Stimulated activated CD4-positive, alpha-beta T cell treated with anti-CD3 and anti-CD28 coated beads, Interleukin-4, amount 100 ng/mL, for 24 hours (primary cell): ENCODE measurements at regions not wholly inside any gene's neighbourhood (a gene's known extent, or its start where the extent isn't known, plus 50 kb on each side); places are given as distances from the start of the nearest gene placed in this dataset.
"Not testable (repeated sequence)": the region's sequence is repeated elsewhere in the genome, so short reads cannot be mapped to it uniquely, and the experiment has no call there.

Experiments used
- DNase-seq: peaks from one replicate; pipeline ENCODE4 v3.0.0-alpha.2; 2020

GRCh38 chr21:16124378-16125138 lies 394.8 kb downstream of the USP25 start:
- DNase-seq, result no peak

- DNase-seq, result no peak
These were observed 395.5 kb downstream of the USP25 start for GRCh38 chr21:16125274-16125673.

DNA sequence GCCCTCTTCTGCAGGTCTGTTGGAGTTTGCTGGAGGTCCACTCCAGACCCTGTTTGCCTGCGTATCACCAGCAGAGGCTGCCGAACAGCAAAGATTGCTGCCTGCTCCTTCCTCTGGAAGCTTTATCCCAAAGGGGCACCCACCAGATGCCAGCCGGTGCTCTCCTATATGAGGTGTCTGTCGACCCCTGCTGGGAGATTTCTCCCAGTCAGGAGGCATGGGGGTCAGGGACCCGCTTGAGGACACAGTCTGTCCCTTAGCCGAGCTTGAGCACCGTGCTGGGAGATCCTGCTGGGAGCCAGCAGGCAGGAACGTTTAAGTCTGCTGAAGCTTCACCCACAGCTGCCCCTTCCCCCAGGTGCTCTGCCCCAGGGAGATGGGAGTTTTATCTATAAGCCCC lies 402.7 kb downstream of the USP25 start:
- DNase-seq, result not testable (repeated sequence)

DNA sequence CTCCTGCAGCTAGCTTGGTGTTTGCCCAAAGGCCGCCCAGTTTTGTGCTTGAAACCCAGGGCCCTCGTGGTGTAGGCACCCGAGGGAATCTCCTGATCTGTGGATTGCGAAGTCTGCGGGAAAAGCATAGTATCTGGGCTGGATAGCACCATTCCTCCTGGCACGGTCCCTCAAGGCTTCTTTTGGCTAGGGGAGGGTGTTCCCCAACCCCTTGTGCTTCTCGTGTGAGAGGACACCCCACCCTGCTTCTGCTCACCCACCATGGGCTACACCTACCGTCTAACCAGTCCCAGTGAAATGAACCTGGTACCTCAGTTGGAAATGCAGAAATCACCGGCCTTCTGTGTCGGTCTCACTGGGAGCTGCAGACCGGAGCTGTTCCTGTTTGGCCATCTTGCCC lies 403.5 kb downstream of the USP25 start:
- no peak for DNase-seq

DNA sequence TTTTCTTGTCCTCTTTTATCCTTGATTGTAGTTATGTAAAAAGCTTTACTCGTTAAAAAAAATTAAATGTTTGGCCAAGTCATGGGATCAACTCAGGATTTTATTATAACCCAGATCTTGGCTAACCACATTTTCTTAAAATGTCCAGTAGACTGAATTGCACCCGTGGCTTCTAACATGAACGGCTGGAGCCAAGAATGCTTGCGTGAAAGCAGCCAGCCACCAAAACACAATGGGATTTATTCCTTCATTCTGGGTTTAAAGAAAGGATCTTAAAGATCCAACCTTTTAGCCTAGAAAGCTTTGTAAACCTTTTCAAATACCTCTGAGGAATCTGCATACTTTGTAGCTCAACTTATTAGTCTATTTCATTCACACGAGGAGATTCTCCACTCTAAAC lies 404.4 kb downstream of the USP25 start:
- no peak for DNase-seq

DNA sequence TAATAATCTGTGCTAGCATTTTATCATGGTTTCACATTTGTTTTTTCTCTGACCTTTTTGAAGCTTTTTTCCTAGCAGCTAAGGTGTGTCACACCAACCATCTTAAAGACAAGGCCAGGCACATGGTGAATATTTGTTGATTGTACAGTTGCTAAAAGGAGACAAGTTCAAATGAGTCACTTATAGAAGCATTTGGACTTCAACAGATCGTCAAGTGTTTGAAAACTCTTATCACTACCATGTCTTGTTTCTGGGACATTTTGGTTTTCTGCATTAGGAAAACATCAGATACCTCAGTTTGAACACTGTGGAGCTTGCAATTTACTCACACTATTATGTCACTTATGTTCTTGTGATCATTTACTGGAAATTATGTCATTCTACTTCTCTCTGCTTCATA lies 407.3 kb downstream of the USP25 start:
- DNase-seq, result no peak

DNA sequence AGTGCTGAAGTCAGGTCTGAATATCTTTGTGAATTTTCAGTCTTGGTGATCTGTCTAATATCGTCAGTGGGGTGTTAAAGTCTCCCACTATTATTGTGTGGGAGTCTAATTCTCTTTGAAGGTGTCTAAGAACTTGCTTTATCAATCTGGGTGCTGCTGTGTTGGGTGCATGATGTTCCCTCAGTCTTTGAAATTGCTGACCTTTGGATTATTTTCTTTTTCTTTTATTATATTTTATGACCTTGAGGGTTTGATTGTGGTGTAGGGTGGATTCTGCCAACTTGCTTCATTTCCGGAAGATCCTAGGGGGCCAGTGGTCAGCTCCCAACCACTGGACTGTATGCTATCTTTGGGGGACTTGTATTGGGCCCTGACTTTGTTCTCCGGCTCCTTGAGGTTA lies 415.3 kb downstream of the USP25 start:
- no peak for DNase-seq

DNA sequence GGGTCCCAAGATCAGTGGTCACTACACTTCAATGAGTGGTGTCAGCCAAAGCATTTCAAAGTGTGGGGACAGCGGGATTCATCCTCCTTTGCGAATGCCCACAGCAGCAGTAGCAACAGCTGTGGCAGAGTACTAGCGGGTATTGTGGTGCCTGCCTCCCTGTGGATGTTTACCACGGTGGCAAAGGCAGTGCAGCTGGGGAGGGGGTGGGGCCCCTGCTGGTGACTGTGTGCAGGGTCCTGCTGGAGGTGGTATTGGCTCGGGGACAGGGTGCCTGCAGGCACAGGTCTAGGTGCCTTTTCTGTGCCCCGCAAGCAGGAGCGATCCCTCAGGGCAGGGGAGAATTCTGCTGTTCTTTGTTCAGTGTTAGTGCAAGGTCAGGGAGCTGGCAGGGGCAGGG lies 415.7 kb downstream of the USP25 start:
- DNase-seq, result no peak

- no peak for DNase-seq
These were observed 424.5 kb downstream of the USP25 start for GRCh38 chr21:16154321-16154720.

DNA sequence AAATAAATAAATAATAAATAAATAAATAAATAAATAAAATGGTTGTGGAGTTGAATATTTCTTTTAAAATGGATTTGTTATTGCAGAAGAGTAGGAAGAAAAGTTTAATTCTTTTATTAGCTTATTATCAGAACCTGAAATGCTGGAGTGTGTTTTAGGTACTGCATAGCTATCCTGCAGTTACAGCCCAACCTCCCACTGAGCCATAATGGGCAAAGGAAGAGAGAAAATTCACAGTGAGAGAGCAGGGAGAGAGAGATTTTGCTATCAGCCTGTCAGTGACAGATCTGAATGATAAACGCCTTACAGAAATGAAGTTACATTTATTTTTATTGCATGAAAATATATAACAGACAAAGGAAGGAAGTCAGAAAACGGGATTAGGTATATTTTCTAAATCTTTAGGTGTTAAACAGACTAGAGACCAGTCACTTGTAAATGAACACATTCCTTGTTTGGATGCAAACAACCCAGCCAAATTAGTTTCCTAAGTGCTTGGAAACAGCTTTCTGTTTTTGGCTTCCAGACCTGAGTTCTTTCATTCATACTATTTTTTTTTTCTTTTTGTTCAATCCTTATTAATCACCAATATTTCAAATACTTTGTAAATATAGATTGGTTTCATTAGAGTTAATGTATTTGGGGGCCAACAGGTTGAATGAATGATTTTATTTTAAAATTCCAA lies 425.3 kb downstream of the USP25 start:
- DNase-seq, result no peak

DNA sequence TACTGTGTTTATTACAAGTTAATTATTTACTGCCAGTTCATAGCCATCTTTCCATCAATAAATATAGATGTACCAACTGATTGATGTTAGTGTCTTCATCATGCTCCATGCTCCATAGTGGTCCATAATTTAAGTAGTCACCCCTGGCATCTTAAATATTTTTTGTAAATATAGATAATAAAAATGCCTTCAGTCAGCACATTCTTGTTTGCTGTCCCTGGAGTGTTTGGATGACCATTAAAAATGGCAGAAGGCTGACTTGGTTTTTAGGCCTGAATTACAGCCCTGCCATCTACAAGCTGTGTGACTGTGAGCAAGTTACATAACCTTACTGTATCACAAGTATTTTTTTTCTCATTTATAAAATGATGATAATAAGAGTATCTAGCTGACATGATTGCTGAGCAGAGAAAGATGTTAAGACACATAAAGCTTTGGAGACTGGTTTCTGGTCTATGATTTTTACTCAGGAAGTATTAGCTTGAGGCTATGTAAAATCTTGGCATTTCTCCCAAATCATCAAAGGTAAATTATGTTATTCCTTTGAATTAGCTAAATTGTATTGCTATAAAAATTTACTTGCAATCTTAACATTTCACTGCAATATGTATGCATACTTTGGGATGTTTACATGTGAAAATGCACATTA lies 427.2 kb downstream of the USP25 start:
- DNase-seq, result no peak

DNA sequence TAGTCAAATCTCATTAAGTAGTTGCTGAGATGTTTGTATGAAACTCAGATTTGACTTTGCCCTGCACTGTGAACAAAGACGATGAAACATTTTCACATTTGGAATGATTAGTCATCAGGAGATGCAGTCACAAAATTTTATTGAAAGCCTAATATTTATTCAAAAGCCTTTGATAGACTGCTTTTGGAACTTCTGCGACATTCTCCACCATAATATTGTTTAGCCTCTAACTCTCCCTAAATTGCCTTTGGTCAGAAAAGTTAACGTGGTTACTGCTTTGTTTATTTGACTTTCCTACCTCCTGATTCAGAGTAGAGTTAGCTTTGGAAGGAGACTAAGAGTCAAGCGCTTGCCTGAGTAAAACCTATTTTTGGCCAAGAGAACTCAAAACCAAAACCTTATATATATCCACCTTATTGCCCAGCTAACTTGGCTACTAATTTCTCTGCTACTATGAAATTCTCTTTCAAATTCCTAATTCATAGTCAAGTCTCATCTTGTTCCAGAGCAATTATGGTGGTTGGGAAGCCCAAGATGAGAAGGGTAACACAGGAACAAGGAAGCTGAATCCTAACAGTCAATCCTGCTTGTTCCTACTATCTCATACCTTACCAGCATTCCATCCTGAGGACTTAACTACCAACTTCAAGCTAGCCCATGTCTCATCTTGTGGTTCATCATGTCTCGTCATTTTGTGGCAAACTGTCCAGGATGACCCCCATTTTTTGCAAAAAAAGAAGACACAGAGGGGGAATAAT lies 429.6 kb downstream of the USP25 start:
- no peak for DNase-seq

- DNase-seq, result no peak
These were observed 430.2 kb downstream of the USP25 start for GRCh38 chr21:16159971-16160350.

GRCh38 chr21:16162953-16163352 lies 433.2 kb downstream of the USP25 start:
- no peak for DNase-seq

GRCh38 chr21:16169102-16169511 lies 439.3 kb downstream of the USP25 start:
- no peak for DNase-seq

DNA sequence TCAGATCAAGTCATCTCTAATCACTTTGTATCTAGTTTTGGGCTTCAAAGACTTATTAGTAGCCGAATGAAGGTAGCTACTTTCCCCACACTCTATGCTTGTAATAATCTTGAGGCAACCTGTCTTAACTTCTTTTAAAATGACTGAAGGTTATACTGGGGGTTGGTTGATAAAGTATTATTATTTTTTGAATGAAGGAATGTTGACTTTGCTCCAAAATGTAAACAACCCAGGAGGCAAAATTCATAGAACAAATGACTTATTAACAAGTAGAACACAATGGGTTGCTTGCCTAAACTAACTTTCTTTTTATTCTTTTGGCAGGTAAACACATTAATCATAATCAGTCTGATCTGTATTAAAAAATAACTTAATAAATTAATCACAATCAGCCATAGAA lies 440.0 kb downstream of the USP25 start:
- no peak for DNase-seq

GRCh38 chr21:16176570-16176969 lies 446.8 kb downstream of the USP25 start:
- no peak for DNase-seq

DNA sequence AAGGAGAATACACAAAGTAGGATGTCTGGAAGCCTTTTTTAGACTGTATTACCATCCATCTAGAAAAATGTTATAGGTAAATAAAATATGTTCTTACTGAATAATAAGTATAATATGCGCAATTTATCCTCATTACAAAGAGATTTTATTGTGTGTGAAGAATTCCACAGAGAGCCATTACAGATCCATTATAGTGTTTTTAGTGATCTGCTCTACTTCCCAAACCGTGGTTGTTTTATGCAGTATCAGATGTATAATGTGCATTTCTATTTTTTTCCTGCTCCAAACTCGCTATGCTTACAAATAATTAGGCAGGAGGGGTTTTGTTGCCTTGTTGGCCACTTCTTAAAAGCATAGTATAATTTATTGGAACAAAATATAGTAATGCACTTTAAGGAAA lies 447.8 kb downstream of the USP25 start:
- DNase-seq, result no peak

- no peak for DNase-seq
These were observed 450.0 kb downstream of the USP25 start for GRCh38 chr21:16179773-16180172.

- no peak for DNase-seq
These were observed 450.8 kb downstream of the USP25 start for GRCh38 chr21:16180614-16181013.

DNA sequence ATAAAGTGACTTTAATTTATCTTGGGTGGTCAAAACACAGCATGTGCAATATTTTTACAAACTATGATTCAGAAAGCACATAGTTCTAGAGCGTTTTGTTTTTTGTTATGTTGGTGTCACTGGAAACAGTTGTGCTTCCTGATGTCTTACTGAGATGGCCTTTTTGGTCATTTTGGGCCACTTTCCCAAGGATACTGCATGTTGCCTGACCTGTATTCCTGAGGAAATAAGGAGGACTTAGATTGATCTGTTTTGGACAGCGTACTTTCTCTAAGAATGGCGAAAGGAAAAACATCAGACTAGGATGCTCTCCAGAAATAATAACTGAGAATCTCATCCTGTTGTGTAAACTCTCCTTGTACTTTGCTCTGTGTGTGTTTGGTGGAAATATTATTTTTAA lies 451.2 kb downstream of the USP25 start:
- DNase-seq, result no peak

DNA sequence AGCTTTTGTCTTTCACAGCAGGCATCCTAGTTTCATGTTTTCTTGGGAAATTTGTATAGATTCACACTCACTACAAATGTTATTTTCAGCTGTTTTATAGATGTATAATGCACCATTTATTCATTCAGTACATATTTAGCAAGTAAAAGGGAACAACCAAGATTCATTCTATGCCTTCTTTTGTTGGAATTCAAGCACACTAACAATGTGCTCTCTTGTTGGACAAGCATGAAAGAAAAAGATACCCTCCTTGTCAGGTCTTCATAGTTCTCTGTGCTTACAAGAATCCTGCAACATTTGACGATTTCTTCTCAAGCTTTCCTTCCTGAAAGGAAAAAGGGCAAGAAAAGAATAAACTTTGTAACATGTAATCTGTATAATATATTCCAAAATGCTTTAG lies 456.0 kb downstream of the USP25 start:
- no peak for DNase-seq

- no peak for DNase-seq
These were observed 457.0 kb downstream of the USP25 start for GRCh38 chr21:16186742-16187141.
